GM18519 (cell line): ENCODE measurements at regions not wholly inside any gene's neighbourhood (a gene's known extent, or its start where the extent isn't known, plus 50 kb on each side); places are given as distances from the start of the nearest gene placed in this dataset.
"Not testable (repeated sequence)": the region's sequence is repeated elsewhere in the genome, so short reads cannot be mapped to it uniquely, and the experiment has no call there.

Source experiments
- ATAC-seq: cut with Tn5 transposase; IDR thresholded peaks from one replicate; pipeline ENCODE4 v1.9.1; 2021; ENCODE audit warnings: mild to moderate bottlenecking, moderate library complexity; ENCODE audit not compliant: unreplicated experiment, low FRiP score

DNA sequence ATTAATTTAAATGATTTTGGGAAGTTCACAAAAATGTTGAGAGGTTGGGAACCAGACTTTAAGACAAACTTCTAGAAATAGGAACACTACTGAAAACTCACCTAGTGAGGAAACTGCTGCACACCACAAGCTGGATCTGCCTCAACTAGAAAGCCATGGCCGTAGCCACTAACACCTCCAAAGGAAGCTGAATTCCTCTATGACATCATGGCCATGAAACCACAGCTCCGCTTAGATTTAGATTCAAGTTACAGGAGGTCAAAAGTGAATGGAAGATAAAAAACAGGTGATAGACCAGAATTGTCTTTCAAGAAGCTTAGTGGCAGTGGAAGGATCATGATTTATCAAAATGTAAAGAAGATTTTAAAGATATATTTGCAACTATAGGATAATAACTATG is 208.8 kb upstream of the ALG10 start:
- ATAC-seq, result no peak

DNA sequence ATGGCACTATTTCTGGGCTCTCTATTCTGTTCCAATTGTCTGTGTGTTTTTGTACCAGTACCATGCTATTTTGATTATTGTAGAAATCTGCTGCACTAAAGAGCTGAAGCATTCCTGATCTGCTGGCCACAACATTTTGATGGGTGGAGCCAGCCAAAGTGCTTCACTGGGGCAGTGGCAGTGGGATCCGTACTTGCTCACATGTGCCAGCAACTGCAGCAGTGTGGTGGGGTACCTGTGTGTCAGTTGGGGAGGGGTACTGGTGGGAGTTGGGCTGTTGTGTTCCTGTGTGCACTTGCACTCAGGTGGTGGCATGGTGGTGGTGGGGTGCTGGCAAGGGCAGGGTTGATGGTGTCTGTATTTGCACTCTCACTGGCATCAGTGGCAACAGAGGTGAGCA is 204.6 kb upstream of the ALG10 start:
- ATAC-seq, result no peak

DNA sequence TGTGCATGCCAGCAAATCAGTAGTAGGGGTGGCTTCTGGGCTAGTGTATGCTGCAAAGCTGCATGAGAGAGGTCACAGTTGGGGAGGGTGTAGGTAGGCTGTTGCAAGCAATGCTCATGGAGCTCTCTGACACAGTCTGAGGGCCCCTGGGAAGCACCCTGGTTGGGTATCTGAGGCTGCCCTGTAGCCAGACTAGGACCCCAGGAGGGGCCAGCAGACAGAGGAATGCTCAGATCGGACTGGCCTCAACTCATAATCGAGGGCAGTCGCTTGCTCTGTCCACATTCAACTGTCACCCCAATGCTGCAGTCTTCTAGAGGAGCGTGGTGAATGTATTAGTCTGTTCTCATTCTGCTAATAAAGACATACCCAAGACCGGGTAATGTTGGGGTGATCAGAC is 204.0 kb upstream of the ALG10 start:
- ATAC-seq, result no peak

DNA sequence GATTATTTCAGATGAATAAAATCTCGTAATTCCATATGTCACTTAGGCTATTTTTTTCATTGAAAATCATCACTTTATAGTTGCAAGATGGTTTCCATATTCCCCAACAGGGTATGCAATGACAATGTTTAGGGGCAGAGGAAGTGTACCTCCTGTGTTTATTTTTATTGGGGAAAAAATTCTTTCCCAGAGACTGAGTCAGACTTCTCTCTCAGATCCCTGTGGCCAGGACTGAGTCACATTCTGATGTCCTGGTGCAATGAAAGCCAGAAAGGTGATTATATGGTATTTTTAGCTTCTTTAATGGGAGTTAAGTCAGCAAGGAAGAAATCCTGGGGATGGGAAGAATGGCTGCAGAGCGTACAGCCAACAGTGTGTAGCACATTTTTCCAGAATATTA is 196.9 kb upstream of the ALG10 start:
- no peak for ATAC-seq

DNA sequence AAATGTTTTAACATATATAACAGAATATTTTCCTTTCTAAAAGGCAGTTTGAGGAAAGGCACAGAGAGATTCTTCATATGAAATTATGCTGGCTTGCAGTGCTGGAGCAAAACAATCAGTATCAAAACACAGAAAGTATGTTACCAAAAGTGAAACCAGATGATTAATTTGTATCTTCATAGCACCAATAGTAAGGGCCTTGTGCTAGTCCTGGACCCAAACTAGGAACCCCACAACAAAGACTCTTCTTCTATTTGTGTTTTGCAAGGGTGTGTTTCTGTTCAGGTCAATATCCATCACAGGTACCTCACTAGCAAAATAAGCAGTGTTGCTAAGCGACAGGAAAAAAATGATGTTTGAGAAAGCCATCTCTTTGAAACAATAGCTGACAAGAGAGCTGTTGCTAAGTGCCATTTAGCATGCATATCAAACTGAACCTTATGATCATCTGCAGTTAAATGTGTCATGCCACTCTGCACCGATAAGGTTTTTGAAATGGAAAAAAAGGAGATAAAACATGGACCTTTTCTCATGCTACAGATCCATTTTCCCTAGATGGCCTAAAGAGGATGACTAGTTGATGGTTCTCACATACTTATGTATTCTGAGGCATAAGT is 196.2 kb upstream of the ALG10 start:
- ATAC-seq, result no peak

DNA sequence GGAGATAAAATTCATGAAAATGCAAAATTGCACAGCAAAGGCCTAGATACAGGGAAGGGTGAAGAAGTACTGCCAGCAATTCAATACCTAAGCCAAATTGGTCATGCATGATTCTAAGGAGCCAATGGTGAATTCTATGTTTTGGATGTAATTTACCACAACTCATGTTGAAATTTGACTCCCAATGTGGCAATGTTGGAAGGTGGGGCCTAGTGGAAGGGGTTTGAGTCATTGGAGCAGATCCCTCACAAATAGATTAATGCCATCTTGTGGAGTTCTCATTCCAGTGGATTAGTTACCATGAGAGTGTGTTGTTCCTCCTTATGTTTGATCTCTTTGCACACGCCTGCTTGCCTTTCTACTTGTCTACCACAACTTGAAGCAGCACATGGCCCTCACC is 194.0 kb upstream of the ALG10 start:
- no peak for ATAC-seq

DNA sequence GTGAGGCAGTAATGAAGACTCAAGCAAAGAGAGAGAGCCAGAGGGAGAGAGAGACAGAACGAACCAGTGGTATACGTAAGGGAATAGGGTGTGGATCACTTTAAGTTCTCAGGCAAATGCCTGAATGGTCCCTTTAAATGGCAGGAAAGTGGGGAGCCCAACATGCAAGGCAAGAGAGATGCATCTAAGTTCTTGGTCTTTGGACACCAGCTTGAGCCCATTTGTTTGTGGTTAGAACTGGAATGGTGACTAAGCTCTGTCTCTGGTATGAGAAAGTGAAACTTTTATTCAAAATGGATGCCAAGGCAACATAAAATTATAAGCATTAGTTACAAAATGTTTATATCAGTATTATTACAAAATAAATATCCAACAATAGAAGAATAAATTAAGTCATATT is 192.2 kb upstream of the ALG10 start:
- no peak for ATAC-seq

DNA sequence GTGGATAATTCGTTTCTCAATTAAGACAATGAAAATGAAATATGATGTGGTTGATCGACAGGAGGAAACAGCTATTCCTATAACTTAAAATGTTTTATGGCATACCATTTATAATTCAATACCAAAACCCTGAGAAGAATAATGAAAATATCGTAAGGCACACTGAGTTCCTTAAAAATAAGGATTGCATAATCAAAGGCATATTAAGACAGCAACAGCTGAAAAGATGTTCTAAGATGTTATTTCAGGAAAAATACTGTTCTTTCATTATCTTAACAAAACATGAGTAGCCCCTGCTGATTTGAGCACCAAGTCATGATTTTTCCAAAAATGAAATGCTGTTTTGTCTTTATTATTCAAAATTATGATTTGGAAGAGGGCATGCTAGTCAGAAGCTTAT is 189.4 kb upstream of the ALG10 start:
- ATAC-seq, result no peak

DNA sequence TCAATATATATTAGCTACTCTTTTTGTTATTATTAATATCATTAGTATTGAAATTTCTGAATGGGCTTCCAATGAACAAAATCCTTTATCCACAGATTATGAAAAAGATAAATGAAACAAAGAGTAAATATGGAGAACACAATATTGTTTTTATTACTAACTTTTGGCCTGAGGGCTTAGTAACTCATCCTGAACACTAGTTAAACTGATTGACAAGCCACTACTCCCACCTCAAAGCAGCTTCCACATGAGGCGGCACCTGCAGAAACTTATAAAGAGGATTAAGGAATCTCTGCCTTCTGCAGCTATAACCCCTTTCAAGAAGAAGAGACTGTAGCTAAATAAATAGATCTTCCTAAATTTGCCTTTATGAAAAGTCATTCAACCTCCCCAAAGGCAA is 187.6 kb upstream of the ALG10 start:
- ATAC-seq, result no peak

DNA sequence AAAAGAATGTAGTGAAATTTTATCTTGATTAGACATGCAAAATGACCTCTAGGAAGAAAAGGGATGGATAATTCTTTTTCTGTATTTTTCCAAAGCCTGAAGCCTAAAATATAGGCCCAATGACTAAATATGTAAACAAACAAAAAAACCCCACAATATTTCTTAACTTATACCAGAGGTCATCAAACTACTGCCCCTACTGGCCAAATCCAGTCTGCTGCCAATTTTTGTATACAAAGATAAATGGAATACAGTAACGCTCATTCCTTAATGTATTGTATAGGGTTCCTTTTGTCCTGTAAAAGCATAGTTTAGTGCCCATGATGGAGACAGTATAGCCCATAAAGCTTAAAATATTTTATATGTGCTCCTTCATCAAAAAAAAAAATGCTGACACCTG is 145.7 kb upstream of the ALG10 start:
- ATAC-seq, result no peak

DNA sequence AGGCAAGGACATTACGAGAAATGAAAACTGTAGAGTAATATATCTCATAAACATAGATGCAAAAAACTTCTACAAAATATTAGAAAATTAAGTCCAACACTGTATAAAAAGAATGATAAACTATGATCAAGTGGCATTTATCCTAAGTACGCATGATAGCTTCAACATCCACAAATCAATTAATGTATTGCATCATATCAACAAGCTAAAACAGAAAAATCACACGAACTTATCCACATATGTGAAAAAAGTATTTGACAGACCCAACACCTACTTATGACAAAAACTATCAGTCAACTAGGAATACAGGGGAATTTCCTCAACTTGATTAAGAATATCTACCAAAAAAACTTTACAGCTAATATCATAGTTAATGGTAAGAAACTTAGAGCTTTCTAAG is 129.9 kb upstream of the ALG10 start:
- no peak for ATAC-seq

DNA sequence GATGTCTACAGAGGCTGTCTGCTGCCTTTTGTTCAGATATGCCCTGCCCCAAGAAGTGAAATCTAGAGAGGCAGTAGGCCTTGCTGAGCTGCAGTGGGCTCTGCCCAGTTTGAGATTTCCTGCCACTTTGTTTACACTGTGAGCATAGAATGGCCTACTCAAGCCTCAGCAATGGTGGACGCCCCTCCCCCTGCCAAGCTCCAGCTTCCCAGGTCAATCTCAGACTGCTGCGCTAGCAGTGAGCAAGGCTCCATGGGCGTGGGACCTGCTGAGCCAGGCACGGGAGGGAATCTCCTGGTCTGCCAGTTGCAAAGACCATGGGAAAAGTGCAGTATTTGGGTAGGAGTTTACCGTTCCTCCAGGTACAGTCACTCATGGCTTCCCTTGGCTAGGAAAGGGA is 101.8 kb upstream of the ALG10 start:
- ATAC-seq, result not testable (repeated sequence)

DNA sequence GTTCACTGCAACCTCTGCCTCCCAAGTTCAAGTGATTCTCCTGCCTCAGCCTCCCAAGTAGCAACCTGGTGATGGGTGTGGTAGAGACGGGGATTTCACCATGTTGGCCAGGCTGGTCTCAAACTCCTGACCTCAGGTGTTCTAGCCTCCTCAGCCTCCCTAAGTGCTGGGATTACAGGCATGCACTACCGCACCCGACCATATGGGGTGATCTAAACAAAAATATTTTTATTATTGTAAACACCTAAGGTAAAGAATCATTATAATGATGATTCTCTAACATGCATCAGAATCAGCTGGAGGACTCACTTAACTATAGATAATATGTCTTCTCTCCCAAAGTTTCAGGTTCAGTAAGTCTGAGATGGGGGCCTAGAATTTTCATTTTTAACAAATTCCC is 96.2 kb upstream of the ALG10 start:
- no peak for ATAC-seq

DNA sequence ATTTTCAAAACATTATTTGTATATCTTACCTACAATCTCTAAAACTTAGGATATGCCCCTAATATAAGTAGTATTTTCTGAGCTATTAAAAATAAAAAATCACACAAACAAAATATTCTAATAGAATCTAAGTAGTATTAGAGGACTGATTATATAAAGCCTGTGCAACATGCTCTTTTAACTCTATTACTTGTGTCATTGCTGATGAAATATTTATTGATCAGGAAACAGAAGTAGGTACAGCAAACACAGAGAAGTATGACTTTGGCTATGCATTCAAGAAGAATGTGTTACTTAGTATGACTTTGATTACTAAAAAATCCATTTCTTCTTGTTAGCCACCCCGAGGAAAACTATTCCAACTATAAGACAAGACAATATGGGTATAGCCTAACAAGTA is 84.6 kb upstream of the ALG10 start:
- ATAC-seq, result not testable (repeated sequence)

DNA sequence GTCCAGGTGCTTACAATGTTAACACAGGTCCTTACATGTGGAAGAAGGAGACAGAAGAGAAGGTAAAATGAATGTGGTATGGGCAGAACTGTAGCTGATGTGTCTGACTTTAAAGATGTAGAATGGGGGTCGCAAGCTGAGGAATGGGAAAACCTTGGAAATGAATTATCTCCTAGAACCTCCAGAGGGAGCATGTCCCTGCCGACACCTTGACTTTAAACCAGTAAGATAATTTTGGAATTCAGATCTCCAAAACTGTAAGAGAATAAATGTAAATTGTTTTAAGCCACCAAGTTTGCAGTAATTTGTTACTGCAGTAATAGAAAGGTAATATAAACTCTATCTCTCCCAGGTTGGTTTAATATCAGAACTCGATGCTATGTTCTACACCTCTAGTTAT is 80.1 kb upstream of the ALG10 start:
- no peak for ATAC-seq

DNA sequence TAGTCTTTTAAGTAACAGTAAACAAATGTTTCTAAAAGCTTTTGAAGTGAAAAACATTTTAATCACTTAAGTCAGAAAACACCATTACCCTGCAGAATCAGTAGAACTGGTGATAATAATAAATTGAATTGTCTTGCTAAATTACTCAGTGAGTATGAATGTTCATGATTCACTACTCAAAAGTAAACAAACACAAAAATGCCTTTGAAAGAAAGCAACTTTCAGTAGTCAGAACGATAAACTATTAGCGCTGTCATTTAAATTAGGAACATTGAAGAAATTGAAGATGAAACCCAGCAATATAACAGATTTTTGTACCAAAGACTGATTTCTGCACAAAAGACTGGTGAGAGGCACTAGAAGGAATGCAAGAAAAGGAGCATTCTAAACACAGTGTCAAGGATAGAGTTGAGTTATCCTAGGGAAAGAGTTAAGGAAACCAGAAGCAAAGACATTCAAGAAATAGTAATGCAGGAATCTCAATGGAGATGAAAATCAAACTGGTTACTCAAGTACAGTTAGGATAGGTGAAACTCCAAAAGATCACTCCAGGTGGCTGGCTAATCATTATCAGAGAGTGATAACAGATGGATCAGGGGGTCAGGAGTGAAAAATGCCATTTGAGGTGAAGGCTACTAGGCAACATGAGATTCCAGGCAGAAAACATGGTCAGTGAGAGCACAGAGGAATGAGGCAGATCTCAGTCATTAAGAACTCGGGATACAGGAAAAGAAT is 77.4 kb upstream of the ALG10 start:
- no peak for ATAC-seq

DNA sequence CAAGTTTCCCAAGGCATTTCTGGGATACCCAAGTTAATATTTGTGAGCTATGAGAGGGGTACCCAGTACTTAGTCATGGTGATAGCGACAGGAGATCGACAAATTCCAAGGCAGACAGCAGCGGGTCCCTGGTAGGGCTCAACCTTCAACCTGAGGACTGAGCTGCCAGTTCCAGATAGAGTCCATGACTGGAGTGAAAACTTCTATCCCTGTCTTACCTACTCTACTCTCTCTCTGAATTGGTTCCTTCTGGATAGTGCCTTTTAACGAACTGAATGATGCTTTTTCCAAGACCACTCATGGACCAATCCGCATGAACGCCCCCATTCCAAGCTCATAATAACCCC is 76.9 kb upstream of the ALG10 start:
- ATAC-seq, result no peak

DNA sequence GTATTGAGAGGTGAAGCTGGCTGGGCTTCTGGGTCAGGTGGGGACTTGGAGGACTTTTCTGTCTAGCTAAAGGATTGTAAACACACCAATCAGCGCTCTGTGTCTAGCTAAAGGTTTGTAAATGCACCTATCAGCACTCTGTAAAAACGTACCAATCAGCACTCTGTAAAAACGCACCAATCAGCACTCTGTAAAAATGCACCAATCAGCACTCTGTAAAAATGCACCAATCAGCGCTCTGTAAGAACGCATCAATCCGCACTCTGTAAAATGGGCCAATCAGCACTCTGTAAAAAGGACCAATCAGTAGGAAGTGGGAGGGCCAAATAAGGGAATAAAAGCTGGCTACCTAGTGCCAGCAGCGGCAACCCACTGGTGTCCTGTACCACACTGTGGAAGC is 56.1 kb upstream of the ALG10 start:
- not testable (repeated sequence) for ATAC-seq

DNA sequence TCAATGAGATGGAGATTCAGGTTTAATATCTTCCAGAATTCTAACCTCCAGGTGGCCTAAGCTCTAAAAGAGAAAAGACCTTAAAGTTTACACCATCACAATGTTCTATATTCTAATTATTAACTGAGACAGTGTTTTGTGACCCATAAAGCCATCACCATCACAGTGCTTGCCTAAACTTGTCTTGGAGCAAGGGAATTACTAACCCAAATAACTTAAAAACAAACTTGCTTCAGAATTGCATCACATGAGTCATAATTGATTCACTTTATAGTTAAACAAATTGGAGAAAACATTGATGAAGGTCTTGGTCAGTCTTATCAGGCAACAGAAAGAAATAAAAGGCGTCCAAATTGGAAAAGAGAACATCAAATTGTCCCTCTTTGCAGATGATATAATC is 54.5 kb upstream of the ALG10 start:
- no peak for ATAC-seq
